K562 (cell line): ENCODE measurements at regions not wholly inside any gene's neighbourhood (a gene's known extent, or its start where the extent isn't known, plus 50 kb on each side); places are given as distances from the start of the nearest gene placed in this dataset.

ENCODE experiments used
- ATAC-seq: fragments of 200-7000 bp; cut with Tn5 transposase; 3 replicates; pipeline ENCODE4 v1.9.1; 2020; ENCODE audit warnings: moderate library complexity
- BruUV-seq: library from RNA; stranded (reverse); fragments of 400-500 nt; replicated peaks from 2 replicates; lab custom pipeline; 2021; lab: Mats Ljungman, UMichigan
- CTCF ChIA-PET: fragments of 300-600 bp; formaldehyde crosslinking; extraction: SDS; loops from one replicate; lab custom pipeline; 2021; ENCODE audit warnings: low intra/inter-chr PET ratio; lab: Yijun Ruan, JAX
- POLR2A ChIA-PET: fragments of 300-600, 350-650 bp; sonication (Branson Sonifier 250); formaldehyde crosslinking; extraction: SDS; loops from one replicate; lab custom pipeline; 2021; ENCODE audit warnings: antibody characterized with exemption, inconsistent platforms; lab: Yijun Ruan, JAX
- DNase-seq, 4 experiments: peaks; one replicate each; pipeline versions ENCODE4 v3.0.0 to v3.0.0-alpha.2; 2011 to 2018; ENCODE audit warnings: low spot score in 3 of 4, mixed read lengths in 3 of 4; ENCODE audit errors: extremely low read depth in 1 of 4
- FAIRE-seq: peaks from 2 replicates; lab custom pipeline; 2011; peaks lifted over from hg19 to GRCh38; lab: Jason Lieb, UNC
- H2AFZ ChIP-seq: 2 replicates; pipeline ENCODE4 v1.6.0; 2011; ENCODE audit warnings: low read depth, low read length, control low read depth, inconsistent platforms
- H3K27ac ChIP-seq: fragments of 200-600 bp; 3 replicates; pipeline ENCODE4 v1.8.0; 2011; ENCODE audit warnings: low read depth, mild to moderate bottlenecking, control low read depth, inconsistent platforms, low read length, moderate library complexity, mixed read lengths; ENCODE audit errors: extremely low read depth
- H3K27me3 ChIP-seq, 2 experiments: fragments of 300-600 bp in 1 of 2; 2 replicates in 1 of 2; 3 replicates in 1 of 2; pipeline versions ENCODE4 v1.6.0 to v1.8.0; 2011; ENCODE audit warnings: inconsistent platforms in 2 of 2, low read length in 2 of 2, mild to moderate bottlenecking in 1 of 2, mixed read lengths in 1 of 2, moderate library complexity in 1 of 2; ENCODE audit not compliant: control insufficient read depth in 2 of 2, insufficient read depth in 2 of 2
- H3K36me3 ChIP-seq: fragments of 300-600 bp; 3 replicates; pipeline ENCODE4 v1.8.0; 2011; ENCODE audit warnings: mild to moderate bottlenecking, low read length, inconsistent platforms; ENCODE audit not compliant: control insufficient read depth, insufficient read depth
- H3K4me1 ChIP-seq, 2 experiments: fragments of 200-600 bp in 1 of 2; replicated peaks in 1 of 2; 2 replicates in 1 of 2; 3 replicates in 1 of 2; pipeline versions ENCODE4 v1.5.1 to v1.8.0; 2011; ENCODE audit warnings: inconsistent platforms in 2 of 2, low read length in 2 of 2, mild to moderate bottlenecking in 1 of 2, mixed read lengths in 1 of 2, moderate library complexity in 1 of 2; ENCODE audit not compliant: control insufficient read depth in 2 of 2, insufficient read depth in 2 of 2
- H3K4me2 ChIP-seq: 2 replicates; pipeline ENCODE4 v1.6.1; 2011; ENCODE audit warnings: low read length, control low read depth, inconsistent platforms, mixed read lengths; ENCODE audit not compliant: insufficient read depth
- H3K4me3 ChIP-seq: fragments of 200-600 bp; sonication (generic), shearing (Covaris generic); 2 replicates; pipeline ENCODE4 v1.5.1; 2016; ENCODE audit warnings: control low read depth, inconsistent platforms
- H3K79me2 ChIP-seq: fragments of 200-600 bp; 3 replicates; pipeline ENCODE4 v1.8.0; 2011; ENCODE audit warnings: low read length, inconsistent platforms; ENCODE audit not compliant: control insufficient read depth, insufficient read depth
- H3K9ac ChIP-seq, 2 experiments: 2 replicates each; pipeline versions ENCODE4 v1.6.0 to v1.6.1; 2011; ENCODE audit warnings: low read depth in 2 of 2, low read length in 2 of 2, control low read depth in 1 of 2, inconsistent platforms in 1 of 2, mild to moderate bottlenecking in 1 of 2, mixed read lengths in 1 of 2; ENCODE audit not compliant: insufficient read depth in 1 of 2
- H3K9me1 ChIP-seq: one replicate; pipeline ENCODE4 v1.6.0; 2011; ENCODE audit warnings: inconsistent platforms, mild to moderate bottlenecking, low read length, moderate library complexity; ENCODE audit not compliant: control insufficient read depth, insufficient read depth
- H3K9me3 ChIP-seq: replicated peaks from 2 replicates; pipeline ENCODE4 v1.5.1; 2011; ENCODE audit warnings: low read depth, low read length, inconsistent platforms; ENCODE audit not compliant: control insufficient read depth, insufficient read depth
- H4K20me1 ChIP-seq: replicated peaks from 2 replicates; pipeline ENCODE4 v1.6.1; 2011; ENCODE audit warnings: low read length, inconsistent platforms, mixed read lengths; ENCODE audit not compliant: control insufficient read depth, insufficient read depth
- CBFA2T3 ChIP-seq: fragments of 450-650 bp; IDR thresholded peaks from 2 replicates; pipeline ENCODE4 v1.6.1; 2017
- GABPB1 ChIP-seq: sonication (generic); formaldehyde crosslinking; IDR thresholded peaks from 2 replicates; pipeline ENCODE4 v1.8.0; 2022; ENCODE audit warnings: mild to moderate bottlenecking, missing genetic modification reagents
- HEY1 ChIP-seq: fragments of 250-450 bp; sonication (Bioruptor Pico); IDR thresholded peaks from 2 replicates; pipeline ENCODE4 v1.5.0; 2020; ENCODE audit warnings: mild to moderate bottlenecking, moderate library complexity, borderline replicate concordance
- KLF10 ChIP-seq: fragments of 250-450 bp; sonication (Bioruptor Pico); IDR thresholded peaks from 2 replicates; pipeline ENCODE4 v1.6.1; 2021; ENCODE audit warnings: matching md5 sums
- THAP12 ChIP-seq: fragments of 250-450 bp; sonication (Bioruptor Pico); IDR thresholded peaks from 2 replicates; pipeline ENCODE4 v1.9.0; 2021; ENCODE audit warnings: mild to moderate bottlenecking, inconsistent platforms
- WGBS: fragments of 100-300 bp; shearing (Covaris generic); methylation state at CpG from one replicate; pipeline ENCODE4 v1.1.6; 2016; ENCODE audit warnings: low coverage, mixed read lengths; ENCODE audit not compliant: insufficient coverage; ENCODE audit errors: missing lambda C conversion rate; 5-methylcytosine and 5-hydroxymethylcytosine counted together
- in situ Hi-C: fragments of 300-500 bp; cut with MboI; formaldehyde crosslinking; loops from 4 replicates; pipeline ENCODE4 v1.15.0; 2018; ENCODE audit warnings: inconsistent platforms, mixed read lengths
- intact Hi-C: fragments of 100-400 bp; cut with micrococcal nuclease; formaldehyde crosslinking; loops from 2 replicates; pipeline ENCODE4 v1.14.2; 2022

- intact Hi-C loops: no loop called here
- Histone ChIP-seq H4K20me1 (no peaks in the 10 kb centered on the region), H3K9me1 (no peaks in the 10 kb centered on the region), H2AFZ (no peak overlapping the region), H3K4me2 (no peak overlapping the region)
- in situ Hi-C loops: no loop called here
- WGBS: 13% methylated on average over 4 of the region's 4 CpGs
- FAIRE-seq: no peak
- TF ChIP-seq HEY1 (CRISPR knock-in tag) (no peak), CBFA2T3 (no peak), GABPB1 (CRISPR knock-in tag) (no peak), THAP12 (CRISPR knock-in tag) (no peak), KLF10 (CRISPR knock-in tag) (no peak)
- TF ChIP-seq, all 486 proteins: peak for 0
- no peaks in the 10 kb centered on the region for H3K9me3 ChIP-seq
- no TSS peak for BruUV-seq
- ATAC-seq (no peak), DNase-seq (no peak)
- ChIA-PET POLR2A (interaction anchor here (0.6 kb wide), 1 partner anchor 399 kb away, joined by 3 read pairs; no protein-coding TSS in a partner anchor), CTCF (no interaction called here)
- H3K27ac ChIP-seq: no peak overlapping the region
- no peak overlapping the region for H3K4me3 ChIP-seq
- no peaks in the 10 kb centered on the region for H3K36me3 ChIP-seq
- H3K79me2 ChIP-seq: no peaks in the 10 kb centered on the region
- no peaks in the 10 kb centered on the region for H3K27me3 ChIP-seq
- no peak overlapping the region for H3K9ac ChIP-seq
- H3K4me1 ChIP-seq: peaks cover 0 to 3% of the 10 kb centered on the region in 2 experiments; a peak in 2 of 5 replicates
Measured at GRCh38 chr16:65671071-65671470, 549.2 kb upstream of the CDH11 start.
